Peyer's patch (tissue), 4 donors: ENCODE measurements at regions not wholly inside any gene's neighbourhood (a gene's known extent, or its start where the extent isn't known, plus 50 kb on each side); places are given as distances from the start of the nearest gene placed in this dataset.

Experiments used
- DNase-seq, 3 donors: peaks; one replicate each; pipeline ENCODE4 v3.0.0-alpha.2; 2017 to 2019
- H3K27ac ChIP-seq, 4 donors: fragments of 200-600 bp; sonication (generic); one replicate each; pipeline ENCODE4 v1.5.1; 2016 to 2019
- H3K27me3 ChIP-seq, 2 donors: fragments of 200-600 bp; sonication (generic); one replicate each; pipeline ENCODE4 v1.5.1; 2019
- H3K36me3 ChIP-seq, 3 donors: fragments of 200-600 bp; sonication (generic); one replicate each; pipeline ENCODE4 v1.5.1; 2016 to 2019
- H3K4me1 ChIP-seq, 4 donors: fragments of 200-600 bp; sonication (generic); one replicate each; pipeline ENCODE4 v1.5.1; 2016 to 2019
- H3K4me3 ChIP-seq, 4 donors: fragments of 200-600 bp; sonication (generic); 1 replicate in 3 of 4; 2 replicates in 1 of 4; pipeline ENCODE4 v1.5.1; 2016 to 2019; ENCODE audit warnings: mild to moderate bottlenecking in 1 of 4
- H3K9me3 ChIP-seq, 4 donors: fragments of 200-600 bp; sonication (generic); one replicate each; pipeline ENCODE4 v1.5.1; 2016 to 2019; ENCODE audit warnings: mild to moderate bottlenecking in 1 of 4
- CTCF ChIP-seq, 6 experiments: fragments of 450-650 bp in 4 of 6; fragments of 200-600 bp in 2 of 6; sonication (generic) in 1 of 6; IDR thresholded peaks; one replicate each; pipeline ENCODE4 v1.5.1; 2017 to 2019; ENCODE audit warnings: antibody characterized with exemption in 6 of 6, mild to moderate bottlenecking in 3 of 6, moderate library complexity in 1 of 6
- POLR2A ChIP-seq, 2 donors: fragments of 450-650 bp; IDR thresholded peaks; one replicate each; pipeline ENCODE4 v1.5.1; 2017; ENCODE audit warnings: antibody characterized with exemption in 2 of 2, mild to moderate bottlenecking in 2 of 2, moderate library complexity in 2 of 2

- DNase-seq = no peak
- Histone ChIP-seq H3K4me1 (no peaks in the 10 kb centered on the region), H3K9me3 (no peaks in the 10 kb centered on the region)
Observed at GRCh38 chr10:125505648-125506047, 177.3 kb downstream of the TEX36 start.

GRCh38 chr10:125502276-125502675, 180.7 kb downstream of the TEX36 start:
- Histone ChIP-seq H3K36me3 (no peaks in the 10 kb centered on the region), H3K9me3 (no peaks in the 10 kb centered on the region), H3K4me1 (no peaks in the 10 kb centered on the region), H3K27me3 (no peaks in the 10 kb centered on the region), H3K27ac (no peak overlapping the region), H3K4me3 (no peak overlapping the region)
- no peak for DNase-seq
- TF ChIP-seq POLR2A (IDR thresholded peaks at IDR 0.05) (no peak), CTCF (IDR thresholded peaks at IDR 0.05) (no peak)

More at GRCh38 chr10:125505648-125506047, 177.3 kb downstream of the TEX36 start:
- H3K27me3 ChIP-seq = no peaks in the 10 kb centered on the region
- H3K36me3 ChIP-seq = no peaks in the 10 kb centered on the region
- TF ChIP-seq POLR2A (IDR thresholded peaks at IDR 0.05) = no peak
- TF ChIP-seq CTCF (IDR thresholded peaks at IDR 0.05) = no peak
- H3K27ac ChIP-seq = no peak overlapping the region
- H3K4me3 ChIP-seq = no peak overlapping the region

- Histone ChIP-seq H3K27ac (no peak overlapping the region), H3K9me3 (no peaks in the 10 kb centered on the region), H3K4me1 (no peaks in the 10 kb centered on the region), H3K4me3 (no peak overlapping the region), H3K36me3 (no peaks in the 10 kb centered on the region), H3K27me3 (no peaks in the 10 kb centered on the region)
- no peak for DNase-seq
- TF ChIP-seq CTCF (IDR thresholded peaks at IDR 0.05) = no peak
- TF ChIP-seq POLR2A (IDR thresholded peaks at IDR 0.05) = no peak
Observed at GRCh38 chr10:125495386-125495785, 187.6 kb downstream of the TEX36 start.

- Histone ChIP-seq H3K36me3 (no peaks in the 10 kb centered on the region), H3K4me1 (no peaks in the 10 kb centered on the region), H3K4me3 (no peak overlapping the region), H3K9me3 (no peaks in the 10 kb centered on the region), H3K27ac (no peak overlapping the region), H3K27me3 (no peaks in the 10 kb centered on the region)
- TF ChIP-seq POLR2A (IDR thresholded peaks at IDR 0.05) (no peak), CTCF (IDR thresholded peaks at IDR 0.05) (no peak)
- DNase-seq = no peak
Observed at GRCh38 chr10:125494651-125495239, 188.2 kb downstream of the TEX36 start.

- no peaks in the 10 kb centered on the region for H3K9me3 ChIP-seq
- TF ChIP-seq POLR2A (IDR thresholded peaks at IDR 0.05) = no peak
- TF ChIP-seq CTCF (IDR thresholded peaks at IDR 0.05) = no peak
Observed at GRCh38 chr10:125491381-125491780, 191.6 kb downstream of the TEX36 start.

GRCh38 chr10:125489731-125490130, 193.2 kb downstream of the TEX36 start:
- DNase-seq = no peak
- H3K4me3 ChIP-seq = no peak overlapping the region
- no peaks in the 10 kb centered on the region for H3K4me1 ChIP-seq
- no peaks in the 10 kb centered on the region for H3K36me3 ChIP-seq
- no peaks in the 10 kb centered on the region for H3K9me3 ChIP-seq
- H3K27me3 ChIP-seq = no peaks in the 10 kb centered on the region
- TF ChIP-seq POLR2A (IDR thresholded peaks at IDR 0.05) (no peak), CTCF (IDR thresholded peaks at IDR 0.05) (no peak)
- H3K27ac ChIP-seq = no peak overlapping the region

More at GRCh38 chr10:125491381-125491780, 191.6 kb downstream of the TEX36 start:
- Histone ChIP-seq H3K4me1 (no peaks in the 10 kb centered on the region), H3K27me3 (no peaks in the 10 kb centered on the region), H3K27ac (no peak overlapping the region), H3K36me3 (no peaks in the 10 kb centered on the region), H3K4me3 (no peak overlapping the region)
- no peak for DNase-seq
